Left lobe of liver (tissue), 2 donors: ENCODE measurements at regions not wholly inside any gene's neighbourhood (a gene's known extent, or its start where the extent isn't known, plus 50 kb on each side); places are given as distances from the start of the nearest gene placed in this dataset.

Experiments
- ATAC-seq: fragments of 200-7000 bp; cut with Tn5 transposase; one replicate; pipeline ENCODE4 v1.9.1; 2020; ENCODE audit warnings: mild to moderate bottlenecking, moderate library complexity
- DNase-seq: peaks from one replicate; pipeline ENCODE4 v3.0.0-alpha.2; 2020; ENCODE audit warnings: low spot score
- donor health status: DM: no; HTN: no; CAD: no; lungs with moderate emphysema.
- donor health status: DM: no; HTN: yes; CAD: no.

DNA sequence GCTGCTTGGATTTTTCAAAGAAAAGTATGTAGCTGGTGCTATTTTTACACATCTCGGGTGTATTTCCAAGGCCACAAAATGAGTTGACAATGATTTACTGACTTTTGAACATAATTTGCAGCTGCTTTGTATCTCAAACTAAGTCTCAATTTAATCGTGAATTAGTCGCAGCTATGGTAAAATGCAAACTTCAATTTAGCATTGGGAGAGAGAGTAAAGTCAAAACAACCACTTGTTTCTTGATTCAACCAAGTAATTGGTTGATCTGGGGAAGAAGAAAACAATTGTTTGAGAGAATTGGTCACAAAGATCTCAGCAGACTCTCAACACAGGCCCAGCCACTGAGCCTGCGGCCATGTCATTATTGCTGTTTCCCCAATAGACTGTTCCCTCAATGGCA, 75.0 kb upstream of the DYRK2 start:
- ATAC-seq (no peak), DNase-seq (no peak)

DNA sequence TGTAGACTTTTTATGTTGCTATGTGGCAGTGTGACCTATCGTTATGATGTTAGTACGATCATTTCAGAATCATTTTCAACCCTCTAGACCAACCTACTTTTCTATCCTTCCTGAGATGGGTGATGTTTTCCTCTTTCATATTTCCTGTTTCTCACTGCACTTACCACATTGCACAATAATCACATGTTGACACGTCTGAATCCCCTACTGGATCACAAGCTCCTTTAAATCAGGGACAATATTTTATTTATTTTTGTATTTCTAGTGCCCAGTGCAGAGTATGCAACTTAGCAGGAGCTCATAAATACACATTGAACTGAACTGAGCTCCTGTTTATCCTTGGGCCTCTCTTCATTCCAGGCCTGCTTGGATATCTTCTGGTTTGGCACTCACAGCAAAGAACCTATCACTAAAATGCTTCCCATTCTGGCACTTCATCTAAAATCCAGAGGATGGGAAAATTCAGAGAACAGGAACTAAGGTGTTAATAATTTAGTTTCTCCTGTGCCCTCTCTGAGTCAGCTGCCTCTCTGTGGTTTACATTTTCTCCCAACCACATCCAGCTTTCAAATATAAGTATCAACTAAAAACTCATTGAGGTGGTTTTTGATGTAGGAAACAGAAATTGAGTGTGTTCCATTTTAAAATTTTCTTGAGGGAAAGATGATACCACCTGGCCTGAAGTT, 69.4 kb upstream of the DYRK2 start:
- ATAC-seq = no peak

GRCh38 chr12:67579662-67580003, 68.9 kb upstream of the DYRK2 start:
- DNase-seq = no peak
- no peak for ATAC-seq

More for the DNA sequence above, 69.4 kb upstream of the DYRK2 start:
- no peak for DNase-seq

- no peak for ATAC-seq
- DNase-seq = no peak
Measured at GRCh38 chr12:67582238-67582834, 66.2 kb upstream of the DYRK2 start.

DNA sequence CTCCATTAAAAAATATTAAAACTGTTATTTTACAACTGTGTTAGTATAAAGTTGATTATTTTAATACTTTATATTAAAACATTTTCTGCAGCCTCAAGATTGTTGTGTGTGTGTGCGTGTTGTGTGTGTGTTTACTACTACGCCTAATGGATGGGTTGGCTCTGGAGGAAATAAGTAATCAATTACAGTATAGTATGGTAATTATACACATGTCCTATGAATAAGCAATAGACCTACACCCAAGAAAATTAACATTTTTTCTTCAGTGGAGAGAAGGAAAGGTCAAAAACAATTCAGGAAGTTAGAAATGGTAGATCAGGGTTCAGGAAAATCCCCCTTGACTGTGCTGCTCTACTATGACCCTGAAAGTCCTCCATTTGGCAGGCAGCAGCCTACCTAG, 65.7 kb upstream of the DYRK2 start:
- ATAC-seq = no peak
- DNase-seq = no peak

GRCh38 chr12:67586951-67587350, 61.6 kb upstream of the DYRK2 start:
- no peak for DNase-seq
- ATAC-seq = no peak

GRCh38 chr12:67589078-67589477, 59.5 kb upstream of the DYRK2 start:
- DNase-seq = no peak
- ATAC-seq = no peak

GRCh38 chr12:67590149-67590790, 58.3 kb upstream of the DYRK2 start:
- ATAC-seq (no peak), DNase-seq (no peak)

DNA sequence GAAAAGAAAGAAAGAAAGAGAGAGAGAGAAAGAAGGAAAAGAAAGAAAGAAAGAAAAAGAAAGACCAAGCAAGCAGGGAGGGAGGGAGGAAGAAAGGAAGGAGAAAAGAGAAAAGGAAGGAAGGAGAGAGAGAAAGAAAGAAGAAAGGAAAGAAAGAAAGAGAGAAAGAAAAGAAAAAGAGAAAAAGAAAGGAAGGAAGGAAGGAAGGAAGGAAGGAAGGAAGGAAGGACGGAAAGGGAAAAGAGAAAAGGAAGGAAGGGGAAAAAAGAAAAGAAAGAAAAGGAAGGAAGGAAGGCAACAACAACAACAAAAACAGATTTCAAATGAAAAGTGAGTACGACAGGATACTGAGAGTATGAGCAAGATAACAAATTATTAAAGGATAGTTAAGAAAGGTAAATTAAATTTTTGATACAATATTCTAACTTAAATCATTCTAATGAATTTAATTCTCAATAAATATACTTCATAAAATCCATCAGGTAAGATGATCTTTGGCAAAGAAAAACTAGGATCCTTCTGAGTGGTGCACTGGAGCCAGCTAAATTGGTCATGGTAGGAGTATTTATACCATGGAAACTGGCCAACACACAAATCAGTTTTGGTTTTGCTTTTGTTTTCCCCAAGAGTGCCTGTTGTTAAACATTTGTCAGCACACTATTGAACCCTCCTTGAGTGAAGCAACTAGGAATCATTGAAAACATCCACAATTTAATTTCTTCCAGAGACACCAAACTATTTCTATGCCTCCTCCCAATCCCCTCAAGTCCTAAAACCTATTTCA, 56.1 kb upstream of the DYRK2 start:
- ATAC-seq = peak; percentile 85
- no peak for DNase-seq

- ATAC-seq = peak; percentile 19
- no peak for DNase-seq
Measured at GRCh38 chr12:67593041-67593440, 55.5 kb upstream of the DYRK2 start.

DNA sequence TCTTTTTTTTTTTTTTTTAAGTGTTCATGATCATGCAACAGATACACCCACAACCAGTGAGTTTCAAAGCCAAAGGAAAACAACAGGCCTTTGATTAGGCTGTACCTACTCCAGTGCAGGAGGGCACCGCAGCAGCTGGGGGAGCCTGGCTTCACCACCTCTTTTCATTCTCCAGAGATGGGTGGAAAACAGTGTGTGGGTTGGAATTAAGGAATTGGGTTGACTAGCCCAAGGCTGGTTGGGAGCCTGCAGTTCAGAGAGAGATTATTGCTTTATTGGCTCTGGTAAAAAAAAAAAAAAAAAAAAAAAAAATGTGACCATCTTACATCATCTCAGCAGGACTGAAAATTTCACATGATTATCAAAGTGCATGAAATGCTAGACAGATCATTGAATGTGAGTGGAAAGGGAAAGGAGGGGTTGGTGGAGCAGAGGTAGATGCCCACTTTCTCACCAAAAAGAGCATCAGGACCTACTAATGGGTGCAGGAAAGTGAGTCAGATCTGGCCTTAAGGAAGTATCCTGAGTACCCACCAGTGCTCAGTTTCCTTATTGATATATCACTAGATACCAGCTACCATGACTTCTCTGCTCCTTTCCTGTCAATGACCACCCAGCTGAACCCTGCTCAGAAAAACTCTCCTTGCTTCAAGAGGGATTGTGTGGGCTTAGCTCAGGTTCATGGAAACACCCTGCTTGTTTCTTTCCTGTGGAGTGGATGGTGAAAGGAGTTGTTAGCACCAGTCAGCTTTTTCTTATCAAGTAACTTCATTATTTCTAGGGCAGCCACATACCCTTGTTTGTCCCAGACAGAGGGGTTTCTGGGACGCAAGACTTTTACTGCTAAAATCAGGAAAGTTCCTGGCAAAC, 54.8 kb upstream of the DYRK2 start:
- DNase-seq (no peak), ATAC-seq (no peak)

GRCh38 chr12:67594888-67595287, 53.7 kb upstream of the DYRK2 start:
- no peak for ATAC-seq
- DNase-seq = no peak

GRCh38 chr12:67595365-67595764, 53.2 kb upstream of the DYRK2 start:
- no peak for ATAC-seq
- no peak for DNase-seq

DNA sequence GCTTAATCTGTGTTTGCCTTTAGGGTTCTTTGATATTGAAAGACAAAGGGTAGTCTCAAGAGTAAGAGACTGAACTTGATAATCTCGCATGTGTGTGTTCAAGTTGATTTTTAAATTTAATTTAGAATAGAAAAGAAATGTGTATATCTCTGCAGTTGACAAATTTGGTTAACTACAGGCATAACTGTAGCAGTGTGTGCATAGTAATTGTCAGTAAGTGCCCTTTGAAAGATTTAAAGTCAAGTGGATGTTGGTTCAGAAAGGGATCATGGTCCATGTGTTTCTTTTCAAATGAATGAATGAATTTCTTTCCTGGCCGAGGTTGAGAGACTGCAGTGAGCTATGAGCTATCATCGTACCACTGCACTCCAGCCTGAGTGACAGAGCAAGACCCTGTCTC, 49.9 kb upstream of the DYRK2 start:
- DNase-seq (no peak), ATAC-seq (no peak)
